ENCODE measurements at regions not wholly inside any gene's neighbourhood (a gene's known extent, or its start where the extent isn't known, plus 50 kb on each side); places are given as distances from the start of the nearest gene placed in this dataset.

DNA sequence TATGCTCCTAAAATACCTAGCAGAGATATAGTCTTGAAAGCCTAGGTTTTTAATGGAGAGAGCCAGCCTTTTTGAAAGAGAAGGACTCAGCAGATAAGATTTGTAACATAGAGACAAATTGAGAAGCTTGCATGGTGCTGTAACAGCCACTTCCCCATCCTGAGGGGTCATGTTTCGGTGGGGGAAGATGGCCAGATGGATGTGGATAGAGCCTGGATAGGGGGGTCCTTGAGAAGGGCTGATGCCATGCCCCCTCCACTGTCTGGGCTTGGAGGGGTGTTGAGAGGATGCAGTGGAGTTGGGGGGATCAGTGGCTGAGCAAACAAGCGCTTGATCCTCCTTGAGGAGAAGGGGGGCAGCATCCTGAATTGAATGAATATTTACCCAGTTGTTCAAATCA is 178.0 kb upstream of the HS6ST1 start:
- POLR2A ChIA-PET: no interaction called here
- CTCF ChIA-PET: interaction anchor here (0.7 kb wide), 1 partner anchor 1427 kb away, joined by 4 read pairs; no protein-coding TSS in a partner anchor
- peaks cover 6% of the 10 kb centered on the region for H3K27me3 ChIP-seq (ENCODE audit: control insufficient read depth, insufficient read depth, low read length)
- peaks cover 16% of the 10 kb centered on the region for H3K9me3 ChIP-seq (ENCODE audit: control insufficient read depth, insufficient read depth, low read length)
- TF ChIP-seq, protein P1, sequence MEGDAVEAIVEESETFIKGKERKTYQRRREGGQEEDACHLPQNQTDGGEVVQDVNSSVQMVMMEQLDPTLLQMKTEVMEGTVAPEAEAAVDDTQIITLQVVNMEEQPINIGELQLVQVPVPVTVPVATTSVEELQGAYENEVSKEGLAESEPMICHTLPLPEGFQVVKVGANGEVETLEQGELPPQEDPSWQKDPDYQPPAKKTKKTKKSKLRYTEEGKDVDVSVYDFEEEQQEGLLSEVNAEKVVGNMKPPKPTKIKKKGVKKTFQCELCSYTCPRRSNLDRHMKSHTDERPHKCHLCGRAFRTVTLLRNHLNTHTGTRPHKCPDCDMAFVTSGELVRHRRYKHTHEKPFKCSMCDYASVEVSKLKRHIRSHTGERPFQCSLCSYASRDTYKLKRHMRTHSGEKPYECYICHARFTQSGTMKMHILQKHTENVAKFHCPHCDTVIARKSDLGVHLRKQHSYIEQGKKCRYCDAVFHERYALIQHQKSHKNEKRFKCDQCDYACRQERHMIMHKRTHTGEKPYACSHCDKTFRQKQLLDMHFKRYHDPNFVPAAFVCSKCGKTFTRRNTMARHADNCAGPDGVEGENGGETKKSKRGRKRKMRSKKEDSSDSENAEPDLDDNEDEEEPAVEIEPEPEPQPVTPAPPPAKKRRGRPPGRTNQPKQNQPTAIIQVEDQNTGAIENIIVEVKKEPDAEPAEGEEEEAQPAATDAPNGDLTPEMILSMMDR (IDR thresholded peaks at IDR 0.05; ENCODE audit: low read depth, low read length): no peak
- no peak overlapping the region for H3K4me3 ChIP-seq (ENCODE audit: low read depth, low read length)
- DNase-seq (ENCODE audit: low read depth, low spot score): no peak
- H3K27ac ChIP-seq (ENCODE audit: low read depth, low read length): no peak overlapping the region

DNA sequence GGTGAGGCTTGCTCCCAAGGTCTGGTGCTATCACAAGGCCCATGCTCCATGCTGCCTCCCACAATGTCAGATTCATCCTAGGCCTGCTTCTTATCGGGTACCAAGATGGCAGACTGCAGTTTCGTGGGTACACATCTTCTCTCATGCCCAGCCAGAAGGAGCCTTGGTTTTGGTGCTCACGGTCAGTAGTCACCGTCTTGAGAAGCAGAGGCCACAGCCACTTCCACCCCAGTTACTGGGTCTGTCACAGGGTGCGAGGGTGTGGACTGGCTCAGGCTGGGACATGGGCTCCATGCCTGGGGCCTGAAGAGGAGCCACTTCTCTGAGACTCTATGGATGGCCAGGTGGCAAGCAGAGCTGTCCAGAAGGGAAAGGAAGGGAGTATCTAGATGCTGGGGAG is 178.8 kb upstream of the HS6ST1 start:
- Histone ChIP-seq H3K27me3 (ENCODE audit: control insufficient read depth, insufficient read depth, low read length) (peaks cover 7% of the 10 kb centered on the region), H3K27ac (ENCODE audit: low read depth, low read length) (no peak overlapping the region), H3K4me3 (ENCODE audit: low read depth, low read length) (no peak overlapping the region), H3K9me3 (ENCODE audit: control insufficient read depth, insufficient read depth, low read length) (peaks cover 12% of the 10 kb centered on the region)
- POLR2A ChIA-PET: no interaction called here
- CTCF ChIA-PET: no interaction called here
- DNase-seq (ENCODE audit: low read depth, low spot score): no peak
- TF ChIP-seq, protein P1 (IDR thresholded peaks at IDR 0.05; ENCODE audit: low read depth, low read length): no peak

DNA sequence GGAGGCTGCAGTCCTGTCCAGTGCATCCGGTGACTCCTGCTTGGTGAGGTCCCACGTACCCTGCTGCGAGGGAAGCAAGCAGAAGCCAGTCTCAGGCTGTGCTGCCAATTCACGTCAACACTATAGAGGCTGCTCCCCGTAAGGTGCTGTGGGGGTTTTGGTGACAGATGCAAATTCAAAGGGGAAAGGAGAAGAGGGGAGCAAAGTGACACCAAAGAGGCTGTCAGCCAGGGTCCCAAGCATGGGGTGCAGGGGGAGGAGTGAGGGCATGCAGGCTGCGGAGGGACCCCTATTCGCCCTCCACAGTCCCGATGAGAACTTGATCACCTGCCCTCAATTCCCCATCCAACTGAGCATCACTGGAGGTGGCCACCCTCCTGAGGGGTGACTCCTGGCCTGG is 179.4 kb upstream of the HS6ST1 start:
- Histone ChIP-seq H3K27ac (ENCODE audit: low read depth, low read length) (no peak overlapping the region), H3K27me3 (ENCODE audit: control insufficient read depth, insufficient read depth, low read length) (peaks cover 6% of the 10 kb centered on the region), H3K4me3 (ENCODE audit: low read depth, low read length) (no peak overlapping the region), H3K9me3 (ENCODE audit: control insufficient read depth, insufficient read depth, low read length) (peaks cover 6% of the 10 kb centered on the region; the same call in 1 of the 2 replicates)
- TF ChIP-seq, protein P1 (IDR thresholded peaks at IDR 0.05; ENCODE audit: low read depth, low read length): no peak
- ChIA-PET POLR2A (no interaction called here), CTCF (no interaction called here)
- no peak for DNase-seq (ENCODE audit: low read depth, low spot score)

DNA sequence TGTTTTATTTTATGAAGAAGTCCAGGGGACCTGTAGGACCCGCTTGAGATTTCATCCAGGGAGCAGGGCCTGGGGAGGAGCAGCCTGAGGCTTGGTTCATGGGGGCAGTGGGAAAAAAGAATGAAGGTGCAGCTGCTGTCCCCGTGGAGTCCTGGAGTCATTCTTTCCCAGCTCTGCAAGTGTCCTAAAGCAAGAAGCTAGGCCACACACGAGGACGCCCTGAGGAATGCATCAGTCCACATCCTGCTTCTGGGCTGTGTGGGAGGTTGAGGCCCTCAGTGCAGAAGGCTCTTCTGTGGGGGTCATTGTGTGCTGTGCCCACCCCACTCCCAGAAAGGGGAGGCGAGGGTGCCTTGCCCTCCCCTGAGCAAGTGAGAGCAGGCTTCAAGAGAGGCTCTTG is 179.9 kb upstream of the HS6ST1 start:
- CTCF ChIA-PET: no interaction called here
- TF ChIP-seq, protein P1 (IDR thresholded peaks at IDR 0.05; ENCODE audit: low read depth, low read length): no peak
- H3K27ac ChIP-seq (ENCODE audit: low read depth, low read length): no peak overlapping the region

DNA sequence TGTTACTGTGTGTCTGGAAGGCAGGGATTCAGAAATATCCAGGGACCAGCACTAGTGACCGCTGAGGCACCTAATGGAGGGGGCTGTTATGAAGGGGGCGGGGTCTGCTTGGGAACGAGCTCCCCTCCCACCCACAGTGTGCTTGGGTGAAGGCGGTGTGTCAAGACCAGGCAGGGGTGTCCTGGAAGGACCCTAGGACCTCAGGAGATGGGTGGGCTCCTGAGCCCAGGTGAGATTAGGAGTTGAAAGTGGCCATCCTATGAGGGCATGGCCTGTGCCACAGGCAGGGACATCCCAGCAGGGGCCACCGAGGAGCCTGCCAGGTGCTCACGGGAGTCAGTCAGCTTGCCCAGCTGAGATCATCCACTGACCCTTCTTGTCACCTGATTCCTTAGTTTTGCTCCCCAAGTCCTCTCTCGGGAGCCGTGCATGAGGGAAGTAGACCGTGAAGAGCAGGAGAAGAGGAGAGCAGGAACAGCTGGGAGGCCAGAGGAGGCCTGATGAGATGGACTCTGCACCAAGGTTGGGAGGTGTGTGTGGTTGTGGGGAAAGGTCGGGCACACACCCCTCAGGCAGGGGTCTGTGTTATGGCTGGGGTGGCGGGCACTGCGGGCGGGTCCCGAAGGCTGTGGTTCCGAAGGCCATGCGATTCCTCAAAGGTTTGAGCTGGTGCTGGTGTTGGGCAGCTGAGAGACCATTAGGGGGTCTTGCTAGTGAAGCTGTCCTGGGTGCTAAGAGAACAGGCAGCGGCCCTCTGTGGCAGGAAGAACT is 180.9 kb upstream of the HS6ST1 start:
- ChIA-PET CTCF (no interaction called here), POLR2A (interaction anchor here (1.0 kb wide), 1 partner anchor 16 kb away, joined by 3 read pairs; no protein-coding TSS in a partner anchor)
- H3K27ac ChIP-seq (ENCODE audit: low read depth, low read length): no peak overlapping the region
- H3K9me3 ChIP-seq (ENCODE audit: control insufficient read depth, insufficient read depth, low read length): no peaks in the 10 kb centered on the region; the same call in 1 of the 2 replicates
- H3K27me3 ChIP-seq (ENCODE audit: control insufficient read depth, insufficient read depth, low read length): peaks cover 6% of the 10 kb centered on the region
- DNase-seq (ENCODE audit: low read depth, low spot score): no peak
- TF ChIP-seq, protein P1 (IDR thresholded peaks at IDR 0.05; ENCODE audit: low read depth, low read length): no peak
- no peak overlapping the region for H3K4me3 ChIP-seq (ENCODE audit: low read depth, low read length)

More for the DNA sequence above, 179.9 kb upstream of the HS6ST1 start:
- Histone ChIP-seq H3K4me3 (ENCODE audit: low read depth, low read length) (no peak overlapping the region), H3K9me3 (ENCODE audit: control insufficient read depth, insufficient read depth, low read length) (peaks cover under 1% of the 10 kb centered on the region; the same call in 1 of the 2 replicates), H3K27me3 (ENCODE audit: control insufficient read depth, insufficient read depth, low read length) (peaks cover 6% of the 10 kb centered on the region)
- DNase-seq (ENCODE audit: low read depth, low spot score): no peak
- POLR2A ChIA-PET: no interaction called here

All from AG04450 (cell line).